SK-N-SH (cell line): ENCODE measurements at regions not wholly inside any gene's neighbourhood (a gene's known extent, or its start where the extent isn't known, plus 50 kb on each side); places are given as distances from the start of the nearest gene placed in this dataset.

Experiments used
- CTCF ChIA-PET: fragments of 300-600, 350-600 bp; formaldehyde crosslinking; extraction: SDS; loops from one replicate; lab custom pipeline; 2021; lab: Yijun Ruan, JAX
- POLR2A ChIA-PET: fragments of 350-600 bp; sonication (Branson Sonifier 250); formaldehyde crosslinking; extraction: SDS; loops from one replicate; lab custom pipeline; 2020; ENCODE audit warnings: antibody characterized with exemption, inconsistent platforms; lab: Yijun Ruan, JAX
- DNase-seq: peaks from one replicate; pipeline ENCODE4 v3.0.0; 2012
- H2AFZ ChIP-seq: fragments of 200-600 bp; sonication (generic); 2 replicates; pipeline ENCODE4 v1.8.1; 2016; ENCODE audit warnings: antibody characterized with exemption, mild to moderate bottlenecking, low read depth
- H3F3A ChIP-seq: fragments of 200-600 bp; sonication (generic); replicated peaks from 2 replicates; pipeline ENCODE3; 2016; ENCODE audit warnings: antibody characterized with exemption, mild to moderate bottlenecking; ENCODE audit not compliant: insufficient read depth
- H3K27ac ChIP-seq, 2 experiments: fragments of 200-500 bp in 1 of 2; fragments of 200-600 bp in 1 of 2; sonication (Bioruptor generic) in 1 of 2; sonication (generic), shearing (Covaris generic) in 1 of 2; 2 replicates each; pipeline versions ENCODE4 v1.5.1 to v1.6.1; 2014 to 2016; ENCODE audit warnings: low read depth in 2 of 2, inconsistent platforms in 1 of 2, low read length in 1 of 2, mild to moderate bottlenecking in 1 of 2, mixed read lengths in 1 of 2
- H3K27me3 ChIP-seq: fragments of 200-600 bp; sonication (generic), shearing (Covaris generic); 2 replicates; pipeline ENCODE4 v1.6.1; 2016; ENCODE audit warnings: mixed run types; ENCODE audit not compliant: insufficient read depth
- H3K36me3 ChIP-seq, 2 experiments: fragments of 200-500 bp in 1 of 2; fragments of 200-600 bp in 1 of 2; sonication (Bioruptor generic) in 1 of 2; sonication (generic) in 1 of 2; replicated peaks in 1 of 2; 2 replicates each; pipeline versions ENCODE3 to v1.5.1; 2014 to 2016; ENCODE audit warnings: low read length in 1 of 2, mild to moderate bottlenecking in 1 of 2; ENCODE audit not compliant: insufficient read depth in 2 of 2, control insufficient read depth in 1 of 2
- H3K4me1 ChIP-seq, 2 experiments: fragments of 200-500 bp in 1 of 2; fragments of 200-600 bp in 1 of 2; sonication (Bioruptor generic) in 1 of 2; sonication (generic), shearing (Covaris generic) in 1 of 2; 2 replicates each; pipeline versions ENCODE4 v1.5.1 to v1.6.1; 2014 to 2016; ENCODE audit warnings: low read depth in 1 of 2, low read length in 1 of 2, mixed run types in 1 of 2; ENCODE audit not compliant: insufficient read depth in 2 of 2, control insufficient read depth in 1 of 2
- H3K4me2 ChIP-seq: fragments of 200-600 bp; sonication (generic), shearing (Covaris generic); 2 replicates; pipeline ENCODE4 v1.6.1; 2017; ENCODE audit warnings: mixed run types
- H3K4me3 ChIP-seq, 2 experiments: fragments of 200-500 bp in 1 of 2; fragments of 200-600 bp in 1 of 2; sonication (Bioruptor generic) in 1 of 2; sonication (generic), shearing (Covaris generic) in 1 of 2; 2 replicates each; pipeline versions ENCODE4 v1.5.1 to v1.8.1; 2014 to 2016; ENCODE audit warnings: low read depth in 2 of 2, inconsistent platforms in 1 of 2, low read length in 1 of 2, mild to moderate bottlenecking in 1 of 2, mixed read lengths in 1 of 2, moderate library complexity in 1 of 2
- H3K79me2 ChIP-seq: fragments of 200-600 bp; sonication (generic); 2 replicates; pipeline ENCODE4 v1.8.1; 2017; ENCODE audit warnings: mild to moderate bottlenecking; ENCODE audit not compliant: insufficient read depth
- H3K9ac ChIP-seq: fragments of 200-600 bp; sonication (generic); 2 replicates; pipeline ENCODE4 v1.6.1; 2017; ENCODE audit warnings: mixed run types
- H3K9me2 ChIP-seq: fragments of 200-600 bp; sonication (generic); 2 replicates; pipeline ENCODE4 v1.6.1; 2017; ENCODE audit warnings: mixed run types
- H3K9me3 ChIP-seq: fragments of 200-600 bp; sonication (generic); 2 replicates; pipeline ENCODE4 v1.6.1; 2017; ENCODE audit warnings: mixed run types, mild to moderate bottlenecking, moderate library complexity
- H4K20me1 ChIP-seq: fragments of 200-600 bp; sonication (generic); 2 replicates; pipeline ENCODE4 v1.6.1; 2017; ENCODE audit warnings: mild to moderate bottlenecking, mixed run types; ENCODE audit not compliant: insufficient read depth
- ELF1 ChIP-seq: IDR thresholded peaks from 2 replicates; pipeline ENCODE4 v1.4.0; 2012
- EZH2phosphoT487 ChIP-seq: fragments of 200-600 bp; sonication (generic); IDR thresholded peaks from 2 replicates; pipeline ENCODE4 v1.6.1; 2017; ENCODE audit warnings: low read depth, mixed run types, mild to moderate bottlenecking, antibody characterized with exemption, moderate library complexity, borderline replicate concordance
- FOSL2 ChIP-seq: IDR thresholded peaks from 2 replicates; pipeline ENCODE4 v1.4.0; 2012; ENCODE audit warnings: low read depth, mild to moderate bottlenecking, moderate library complexity, borderline replicate concordance
- FOXJ3 ChIP-seq: sonication (generic); formaldehyde crosslinking; IDR thresholded peaks from 2 replicates; pipeline ENCODE4 v1.5.1; 2020; ENCODE audit warnings: mild to moderate bottlenecking, missing genetic modification reagents
- FOXM1 ChIP-seq: IDR thresholded peaks from 2 replicates; pipeline ENCODE4 v1.4.0; 2012; ENCODE audit warnings: low read depth, mild to moderate bottlenecking
- GABPA ChIP-seq: IDR thresholded peaks from 2 replicates; pipeline ENCODE4 v1.4.0; 2012; ENCODE audit warnings: low read depth, mild to moderate bottlenecking
- GATA2 ChIP-seq: sonication (generic); formaldehyde crosslinking; IDR thresholded peaks from 2 replicates; pipeline ENCODE4 v1.5.0; 2020; ENCODE audit warnings: mild to moderate bottlenecking, missing genetic modification reagents
- MXI1 ChIP-seq: IDR thresholded peaks from 2 replicates; pipeline ENCODE4 v1.6.1; 2012; ENCODE audit warnings: mild to moderate bottlenecking, low read depth, low read length, improper control_type of control experiment
- NRF1 ChIP-seq: IDR thresholded peaks from 2 replicates; pipeline ENCODE4 v1.6.1; 2012; ENCODE audit warnings: low read depth, mild to moderate bottlenecking, low read length
- POLR2AphosphoS5 ChIP-seq: IDR thresholded peaks from 2 replicates; pipeline ENCODE4 v1.6.1; 2012; ENCODE audit warnings: low read depth, low read length
- RXRA ChIP-seq: IDR thresholded peaks from 2 replicates; pipeline ENCODE4 v1.4.0; 2012; ENCODE audit warnings: low read depth, mild to moderate bottlenecking, borderline replicate concordance
- SMC3 ChIP-seq: IDR thresholded peaks from 2 replicates; pipeline ENCODE4 v1.6.1; 2012; ENCODE audit warnings: low read depth, low read length, improper control_type of control experiment
- TCF12 ChIP-seq: IDR thresholded peaks from 2 replicates; pipeline ENCODE4 v1.4.0; 2012
- YY1 ChIP-seq: IDR thresholded peaks from 2 replicates; pipeline ENCODE4 v1.4.0; 2012; ENCODE audit warnings: low read depth, mild to moderate bottlenecking
- WGBS: methylation state at CpG from one replicate; pipeline ENCODE4 v1.1.6; 2017; ENCODE audit warnings: low lambda C conversion rate; 5-methylcytosine and 5-hydroxymethylcytosine counted together
- TF ChIP-seq, protein P1 (sequence below): IDR thresholded peaks from 2 replicates; pipeline ENCODE4; 2012
- TF ChIP-seq, protein P2 (sequence below): IDR thresholded peaks from 2 replicates; pipeline ENCODE4 v1.6.1; 2012; ENCODE audit warnings: mild to moderate bottlenecking, low read depth, low read length, moderate library complexity
- TF ChIP-seq, protein P3 (sequence below): fragments of 150-350 bp; IDR thresholded peaks from 2 replicates; pipeline ENCODE4 v1.6.1; 2016; ENCODE audit warnings: mild to moderate bottlenecking, low read depth, low read length

DNA sequence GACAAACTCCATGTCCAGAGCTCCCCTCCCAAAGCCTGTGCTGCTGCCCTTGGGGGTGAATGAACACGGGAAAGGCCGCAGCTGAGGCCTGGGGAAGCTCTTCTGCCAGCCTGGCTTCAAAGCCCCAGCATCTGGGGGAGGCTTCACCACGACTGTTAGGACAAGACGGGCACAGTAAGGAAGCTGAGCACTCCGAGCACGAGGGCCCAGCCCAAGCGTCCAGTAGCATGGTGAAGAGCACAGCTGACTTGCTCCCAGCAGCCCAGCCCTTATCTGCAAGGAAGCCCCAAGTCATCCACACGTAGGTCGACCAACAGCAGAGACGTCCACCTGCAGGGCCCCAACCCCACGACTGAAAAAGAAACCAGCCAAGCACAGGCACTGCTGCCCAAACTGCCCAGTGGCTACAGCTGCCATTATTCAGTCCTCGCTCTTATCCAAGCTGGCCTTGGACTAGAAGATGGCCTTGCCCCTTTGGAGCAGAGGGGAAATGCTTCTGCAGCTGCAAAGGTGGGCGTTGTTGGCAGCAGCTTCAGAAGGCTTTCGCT is 62.5 kb downstream of the SHANK2 start (continued):
- TF ChIP-seq RXRA (no peak), SMC3 (no peak), NRF1 (no peak), GATA2 (CRISPR knock-in tag) (no peak)
- TF ChIP-seq, all 33 proteins: peak for 0

DNA sequence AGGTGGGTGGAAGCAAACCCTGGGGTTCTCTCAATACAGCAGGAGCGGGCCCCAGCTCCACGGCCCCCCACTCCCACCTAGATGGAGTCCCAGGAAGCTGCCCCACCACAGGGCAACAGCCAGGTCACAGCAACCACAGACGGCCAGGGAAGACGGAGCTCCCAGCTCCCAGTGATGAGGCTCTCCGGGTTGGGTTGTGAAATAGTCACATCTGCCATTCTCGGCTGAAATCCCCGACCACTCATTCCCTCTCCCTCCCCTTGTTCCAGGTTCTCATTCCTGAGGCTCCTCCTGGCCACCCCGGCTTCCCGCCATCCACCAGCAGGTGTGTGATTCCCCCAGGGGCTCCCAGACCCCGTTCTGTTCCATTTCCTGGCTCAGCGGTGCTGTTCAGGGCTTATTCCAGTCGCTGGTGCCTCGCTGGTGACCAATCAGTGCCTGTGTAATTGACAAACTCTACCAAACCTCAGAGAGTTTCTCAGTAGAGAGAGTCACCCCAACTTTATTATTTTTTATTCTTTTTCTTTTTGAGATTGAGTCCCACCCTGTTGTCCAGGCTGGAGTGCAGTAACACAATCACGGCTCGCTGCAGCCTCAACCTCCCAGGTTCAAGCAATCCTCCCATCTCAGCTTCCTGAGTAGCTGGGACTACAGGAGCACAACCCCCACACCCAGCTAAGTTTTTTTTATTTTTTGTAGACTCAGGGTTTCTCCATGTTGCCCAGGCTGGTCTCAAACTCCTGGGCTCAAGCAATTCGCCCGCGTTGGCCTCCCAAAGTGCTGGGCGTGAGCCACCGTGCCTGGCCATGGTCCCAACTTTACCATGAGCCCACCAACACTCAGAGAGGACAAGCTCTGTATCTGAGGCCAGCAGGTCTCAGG is 63.2 kb downstream of the SHANK2 start:
- Histone ChIP-seq H2AFZ (no peak overlapping the region), H3K27me3 (no peaks in the 10 kb centered on the region), H3K4me1 (no peaks in the 10 kb centered on the region), H4K20me1 (no peaks in the 10 kb centered on the region), H3F3A (no peaks in the 10 kb centered on the region), H3K79me2 (no peaks in the 10 kb centered on the region)
- WGBS: 52% methylated on average over 18 of the region's 20 CpGs
- POLR2A ChIA-PET: no interaction called here
- no peak for TF ChIP-seq POLR2AphosphoS5
- no peak for TF ChIP-seq FOXJ3 (CRISPR knock-in tag)
- no peak for TF ChIP-seq NRF1
- TF ChIP-seq YY1: no peak
- TF ChIP-seq TCF12: no peak
- TF ChIP-seq RXRA: no peak
- TF ChIP-seq, protein P1, sequence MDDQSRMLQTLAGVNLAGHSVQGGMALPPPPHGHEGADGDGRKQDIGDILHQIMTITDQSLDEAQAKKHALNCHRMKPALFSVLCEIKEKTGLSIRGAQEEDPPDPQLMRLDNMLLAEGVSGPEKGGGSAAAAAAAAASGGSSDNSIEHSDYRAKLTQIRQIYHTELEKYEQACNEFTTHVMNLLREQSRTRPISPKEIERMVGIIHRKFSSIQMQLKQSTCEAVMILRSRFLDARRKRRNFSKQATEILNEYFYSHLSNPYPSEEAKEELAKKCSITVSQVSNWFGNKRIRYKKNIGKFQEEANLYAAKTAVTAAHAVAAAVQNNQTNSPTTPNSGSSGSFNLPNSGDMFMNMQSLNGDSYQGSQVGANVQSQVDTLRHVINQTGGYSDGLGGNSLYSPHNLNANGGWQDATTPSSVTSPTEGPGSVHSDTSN: no peak
- TF ChIP-seq ELF1: no peak
- TF ChIP-seq, all 33 proteins: peak for 0
- no peak overlapping the region for H3K4me2 ChIP-seq
- no peak overlapping the region for H3K27ac ChIP-seq
- H3K9ac ChIP-seq: no peak overlapping the region
- no peaks in the 10 kb centered on the region for H3K9me2 ChIP-seq
- H3K36me3 ChIP-seq: no peaks in the 10 kb centered on the region
- CTCF ChIA-PET: interaction anchor here (0.6 kb wide), 1 partner anchor 183 kb away, joined by 3 read pairs; no protein-coding TSS in a partner anchor
- no peaks in the 10 kb centered on the region for H3K9me3 ChIP-seq
- no peak for DNase-seq
- no peak overlapping the region for H3K4me3 ChIP-seq

DNA sequence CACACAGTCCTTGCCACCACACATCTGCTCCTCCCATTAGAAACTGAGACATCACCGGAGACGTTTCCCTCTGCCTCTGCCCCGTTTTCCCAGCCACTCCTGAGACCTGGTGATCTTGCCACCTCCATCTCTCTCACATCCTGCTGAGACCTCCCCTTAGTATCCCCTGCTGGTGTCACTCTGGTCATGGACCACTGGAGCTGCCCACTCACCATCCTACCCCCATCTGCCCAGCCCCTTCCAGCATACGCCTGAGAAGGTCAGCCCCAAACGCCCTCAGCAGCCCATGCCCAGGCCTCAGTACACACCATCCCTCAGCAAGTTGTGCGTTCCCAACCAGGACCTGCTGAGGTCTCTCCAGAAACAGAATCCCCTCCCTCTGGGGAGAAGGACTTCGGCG is 64.3 kb downstream of the SHANK2 start:
- H3K4me2 ChIP-seq: no peak overlapping the region
- no peaks in the 10 kb centered on the region for H3K9me3 ChIP-seq
- no peak for TF ChIP-seq EZH2phosphoT487
- no peak for TF ChIP-seq GABPA
- TF ChIP-seq, protein P2, sequence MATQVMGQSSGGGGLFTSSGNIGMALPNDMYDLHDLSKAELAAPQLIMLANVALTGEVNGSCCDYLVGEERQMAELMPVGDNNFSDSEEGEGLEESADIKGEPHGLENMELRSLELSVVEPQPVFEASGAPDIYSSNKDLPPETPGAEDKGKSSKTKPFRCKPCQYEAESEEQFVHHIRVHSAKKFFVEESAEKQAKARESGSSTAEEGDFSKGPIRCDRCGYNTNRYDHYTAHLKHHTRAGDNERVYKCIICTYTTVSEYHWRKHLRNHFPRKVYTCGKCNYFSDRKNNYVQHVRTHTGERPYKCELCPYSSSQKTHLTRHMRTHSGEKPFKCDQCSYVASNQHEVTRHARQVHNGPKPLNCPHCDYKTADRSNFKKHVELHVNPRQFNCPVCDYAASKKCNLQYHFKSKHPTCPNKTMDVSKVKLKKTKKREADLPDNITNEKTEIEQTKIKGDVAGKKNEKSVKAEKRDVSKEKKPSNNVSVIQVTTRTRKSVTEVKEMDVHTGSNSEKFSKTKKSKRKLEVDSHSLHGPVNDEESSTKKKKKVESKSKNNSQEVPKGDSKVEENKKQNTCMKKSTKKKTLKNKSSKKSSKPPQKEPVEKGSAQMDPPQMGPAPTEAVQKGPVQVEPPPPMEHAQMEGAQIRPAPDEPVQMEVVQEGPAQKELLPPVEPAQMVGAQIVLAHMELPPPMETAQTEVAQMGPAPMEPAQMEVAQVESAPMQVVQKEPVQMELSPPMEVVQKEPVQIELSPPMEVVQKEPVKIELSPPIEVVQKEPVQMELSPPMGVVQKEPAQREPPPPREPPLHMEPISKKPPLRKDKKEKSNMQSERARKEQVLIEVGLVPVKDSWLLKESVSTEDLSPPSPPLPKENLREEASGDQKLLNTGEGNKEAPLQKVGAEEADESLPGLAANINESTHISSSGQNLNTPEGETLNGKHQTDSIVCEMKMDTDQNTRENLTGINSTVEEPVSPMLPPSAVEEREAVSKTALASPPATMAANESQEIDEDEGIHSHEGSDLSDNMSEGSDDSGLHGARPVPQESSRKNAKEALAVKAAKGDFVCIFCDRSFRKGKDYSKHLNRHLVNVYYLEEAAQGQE: no peak
- no peak for TF ChIP-seq FOSL2
- no peak for TF ChIP-seq ELF1
- TF ChIP-seq SMC3: no peak
- no peak for TF ChIP-seq MXI1
- no peak for TF ChIP-seq FOXM1
- TF ChIP-seq, protein P3, sequence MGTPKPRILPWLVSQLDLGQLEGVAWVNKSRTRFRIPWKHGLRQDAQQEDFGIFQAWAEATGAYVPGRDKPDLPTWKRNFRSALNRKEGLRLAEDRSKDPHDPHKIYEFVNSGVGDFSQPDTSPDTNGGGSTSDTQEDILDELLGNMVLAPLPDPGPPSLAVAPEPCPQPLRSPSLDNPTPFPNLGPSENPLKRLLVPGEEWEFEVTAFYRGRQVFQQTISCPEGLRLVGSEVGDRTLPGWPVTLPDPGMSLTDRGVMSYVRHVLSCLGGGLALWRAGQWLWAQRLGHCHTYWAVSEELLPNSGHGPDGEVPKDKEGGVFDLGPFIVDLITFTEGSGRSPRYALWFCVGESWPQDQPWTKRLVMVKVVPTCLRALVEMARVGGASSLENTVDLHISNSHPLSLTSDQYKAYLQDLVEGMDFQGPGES: no peak
- TF ChIP-seq TCF12: no peak
- TF ChIP-seq, protein P1: no peak
- TF ChIP-seq POLR2AphosphoS5: no peak

More for the DNA sequence above, 64.3 kb downstream of the SHANK2 start:
- Histone ChIP-seq H3K79me2 (no peaks in the 10 kb centered on the region), H3K27me3 (no peaks in the 10 kb centered on the region), H3K9ac (no peak overlapping the region), H3K4me1 (no peaks in the 10 kb centered on the region), H3K27ac (no peak overlapping the region), H3F3A (no peaks in the 10 kb centered on the region), H3K9me2 (no peaks in the 10 kb centered on the region), H3K36me3 (no peaks in the 10 kb centered on the region), H4K20me1 (no peaks in the 10 kb centered on the region), H2AFZ (no peak overlapping the region), H3K4me3 (no peak overlapping the region)
- ChIA-PET CTCF (no interaction called here), POLR2A (no interaction called here)
- 62% methylated on average over 8 of the region's 8 CpGs for WGBS
- no peak for DNase-seq
